ENCODE measurements at regions not wholly inside any gene's neighbourhood (a gene's known extent, or its start where the extent isn't known, plus 50 kb on each side); places are given as distances from the start of the nearest gene placed in this dataset.

DNA sequence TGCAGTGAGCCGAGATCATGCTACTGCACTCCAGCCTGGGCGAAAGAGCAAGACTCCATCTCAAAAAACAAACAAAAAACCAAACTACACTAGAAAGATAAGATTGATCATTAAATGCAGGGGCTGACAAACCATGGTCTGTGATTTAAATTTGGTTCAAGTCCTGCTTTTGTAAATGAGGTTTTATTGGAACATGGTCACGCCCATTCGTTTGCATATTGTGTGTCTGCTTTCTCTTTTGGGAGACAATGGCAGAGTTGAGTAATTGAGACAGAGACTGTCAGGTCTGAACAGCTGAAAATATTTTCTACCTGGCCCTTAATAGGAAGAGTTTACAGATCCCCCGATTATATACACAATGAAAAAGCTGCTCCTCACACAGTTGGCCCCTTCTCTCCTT lies 235.5 kb upstream of the EEF2KMT start:
- no peak for DNase-seq (ENCODE audit: insufficient read length)
- no peak for FAIRE-seq
- no peak for TF ChIP-seq POLR2A (IDR thresholded peaks at IDR 0.05; ENCODE audit: low read depth, low read length)
- TF ChIP-seq POLR2AphosphoS5 (IDR thresholded peaks at IDR 0.05; ENCODE audit: low read depth, low read length) = no peak
- no peak for TF ChIP-seq TAF1 (IDR thresholded peaks at IDR 0.05; ENCODE audit: borderline replicate concordance, low read depth, low read length)

- FAIRE-seq (no peak), DNase-seq (ENCODE audit: insufficient read length) (no peak)
- TF ChIP-seq POLR2AphosphoS5 (IDR thresholded peaks at IDR 0.05; ENCODE audit: low read depth, low read length) (no peak), TAF1 (IDR thresholded peaks at IDR 0.05; ENCODE audit: borderline replicate concordance, low read depth, low read length) (no peak), POLR2A (IDR thresholded peaks at IDR 0.05; ENCODE audit: low read depth, low read length) (no peak)
These were observed 232.5 kb upstream of the EEF2KMT start for GRCh38 chr16:5330058-5330457.

DNA sequence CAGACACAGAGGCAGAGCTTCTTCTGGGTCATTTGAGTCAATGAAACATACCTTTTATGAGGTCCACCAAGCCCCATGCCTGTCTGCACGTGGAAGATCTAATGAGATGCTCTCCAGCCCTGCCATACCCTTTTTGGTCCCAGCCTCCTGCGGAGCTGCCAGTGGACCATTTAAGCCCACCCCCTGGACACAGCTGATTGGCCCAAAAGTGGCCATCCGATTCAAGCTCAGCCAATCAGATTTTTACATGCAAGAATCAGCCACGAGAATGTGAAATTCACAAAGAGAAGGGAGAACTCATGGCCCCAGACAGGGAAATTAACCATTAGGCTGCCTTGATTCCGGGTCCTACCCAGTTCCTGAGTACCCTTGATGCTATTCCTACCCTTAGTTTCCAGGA lies 231.0 kb upstream of the EEF2KMT start:
- no peak for FAIRE-seq
- no peak for TF ChIP-seq TAF1 (IDR thresholded peaks at IDR 0.05; ENCODE audit: borderline replicate concordance, low read depth, low read length)
- no peak for TF ChIP-seq POLR2AphosphoS5 (IDR thresholded peaks at IDR 0.05; ENCODE audit: low read depth, low read length)
- no peak for TF ChIP-seq POLR2A (IDR thresholded peaks at IDR 0.05; ENCODE audit: low read depth, low read length)
- DNase-seq (ENCODE audit: insufficient read length) = no peak

DNA sequence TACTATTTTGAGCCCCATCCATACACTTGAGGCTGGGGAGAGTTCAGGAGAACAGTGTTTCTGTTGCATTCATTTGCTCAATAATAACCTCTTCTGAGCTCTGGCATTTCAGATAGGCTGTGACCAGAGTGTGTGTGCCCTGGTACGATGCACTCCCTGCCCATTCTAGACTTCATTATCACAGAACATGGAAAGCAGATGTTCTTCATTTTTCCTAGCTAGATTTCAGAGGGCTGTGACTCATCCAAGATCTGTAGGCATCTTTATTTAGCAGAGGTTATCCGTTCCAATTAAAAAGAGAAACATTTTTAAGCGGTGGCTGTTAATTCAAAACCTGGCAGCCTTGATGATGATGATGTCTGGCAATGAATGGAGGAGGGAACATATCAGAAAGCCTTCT lies 228.8 kb upstream of the EEF2KMT start:
- DNase-seq (ENCODE audit: insufficient read length) (no peak), FAIRE-seq (no peak)
- no peak for TF ChIP-seq TAF1 (IDR thresholded peaks at IDR 0.05; ENCODE audit: borderline replicate concordance, low read depth, low read length)
- no peak for TF ChIP-seq POLR2AphosphoS5 (IDR thresholded peaks at IDR 0.05; ENCODE audit: low read depth, low read length)
- TF ChIP-seq POLR2A (IDR thresholded peaks at IDR 0.05; ENCODE audit: low read depth, low read length) = no peak

GRCh38 chr16:5325932-5326331 lies 228.3 kb upstream of the EEF2KMT start:
- no peak for FAIRE-seq
- DNase-seq (ENCODE audit: insufficient read length) = no peak
- TF ChIP-seq TAF1 (IDR thresholded peaks at IDR 0.05; ENCODE audit: borderline replicate concordance, low read depth, low read length) = no peak
- no peak for TF ChIP-seq POLR2A (IDR thresholded peaks at IDR 0.05; ENCODE audit: low read depth, low read length)
- no peak for TF ChIP-seq POLR2AphosphoS5 (IDR thresholded peaks at IDR 0.05; ENCODE audit: low read depth, low read length)

GRCh38 chr16:5323284-5324141 lies 225.9 kb upstream of the EEF2KMT start:
- no peak for TF ChIP-seq POLR2AphosphoS5 (IDR thresholded peaks at IDR 0.05; ENCODE audit: low read depth, low read length)
- no peak for TF ChIP-seq POLR2A (IDR thresholded peaks at IDR 0.05; ENCODE audit: low read depth, low read length)
- no peak for TF ChIP-seq TAF1 (IDR thresholded peaks at IDR 0.05; ENCODE audit: borderline replicate concordance, low read depth, low read length)
- DNase-seq (ENCODE audit: insufficient read length) (no peak), FAIRE-seq (no peak)

GRCh38 chr16:5321930-5322329 lies 224.3 kb upstream of the EEF2KMT start:
- TF ChIP-seq POLR2A (IDR thresholded peaks at IDR 0.05; ENCODE audit: low read depth, low read length) (no peak), POLR2AphosphoS5 (IDR thresholded peaks at IDR 0.05; ENCODE audit: low read depth, low read length) (no peak)
- DNase-seq (ENCODE audit: insufficient read length) (no peak), FAIRE-seq (no peak)

DNA sequence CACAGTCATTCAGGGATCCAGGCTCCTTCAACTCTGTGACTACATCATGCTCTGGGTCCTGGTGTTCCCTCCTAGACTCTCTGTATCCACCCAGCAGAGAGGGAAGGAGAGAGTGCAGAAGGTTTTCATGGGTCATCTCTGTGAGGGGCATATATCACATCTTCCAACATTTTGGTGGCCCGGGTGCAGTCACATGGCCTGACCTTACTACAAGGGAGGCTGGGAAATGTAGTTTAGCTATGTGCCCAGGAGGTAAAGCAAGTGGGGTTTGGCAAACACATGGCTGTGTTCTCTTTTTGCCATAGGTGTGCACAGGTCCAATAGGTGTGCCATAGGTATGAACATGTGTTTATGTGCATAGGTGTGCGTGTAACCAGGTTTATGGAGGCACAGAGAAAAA lies 222.2 kb upstream of the EEF2KMT start:
- DNase-seq (ENCODE audit: insufficient read length) (no peak), FAIRE-seq (no peak)
- TF ChIP-seq POLR2A (IDR thresholded peaks at IDR 0.05; ENCODE audit: low read depth, low read length) = no peak
- TF ChIP-seq TAF1 (IDR thresholded peaks at IDR 0.05; ENCODE audit: borderline replicate concordance, low read depth, low read length) = no peak
- no peak for TF ChIP-seq POLR2AphosphoS5 (IDR thresholded peaks at IDR 0.05; ENCODE audit: low read depth, low read length)

GRCh38 chr16:5315914-5316313 lies 218.3 kb upstream of the EEF2KMT start:
- FAIRE-seq = no peak
- TF ChIP-seq POLR2A (IDR thresholded peaks at IDR 0.05; ENCODE audit: low read depth, low read length) = no peak
- TF ChIP-seq TAF1 (IDR thresholded peaks at IDR 0.05; ENCODE audit: borderline replicate concordance, low read depth, low read length) = no peak
- TF ChIP-seq POLR2AphosphoS5 (IDR thresholded peaks at IDR 0.05; ENCODE audit: low read depth, low read length) = no peak
- DNase-seq (ENCODE audit: insufficient read length) = no peak

- TF ChIP-seq POLR2A (IDR thresholded peaks at IDR 0.05; ENCODE audit: low read depth, low read length) = no peak
- no peak for TF ChIP-seq TAF1 (IDR thresholded peaks at IDR 0.05; ENCODE audit: borderline replicate concordance, low read depth, low read length)
- no peak for TF ChIP-seq POLR2AphosphoS5 (IDR thresholded peaks at IDR 0.05; ENCODE audit: low read depth, low read length)
- no peak for FAIRE-seq
- no peak for DNase-seq (ENCODE audit: insufficient read length)
These were observed 216.8 kb upstream of the EEF2KMT start for GRCh38 chr16:5314377-5314776.

DNA sequence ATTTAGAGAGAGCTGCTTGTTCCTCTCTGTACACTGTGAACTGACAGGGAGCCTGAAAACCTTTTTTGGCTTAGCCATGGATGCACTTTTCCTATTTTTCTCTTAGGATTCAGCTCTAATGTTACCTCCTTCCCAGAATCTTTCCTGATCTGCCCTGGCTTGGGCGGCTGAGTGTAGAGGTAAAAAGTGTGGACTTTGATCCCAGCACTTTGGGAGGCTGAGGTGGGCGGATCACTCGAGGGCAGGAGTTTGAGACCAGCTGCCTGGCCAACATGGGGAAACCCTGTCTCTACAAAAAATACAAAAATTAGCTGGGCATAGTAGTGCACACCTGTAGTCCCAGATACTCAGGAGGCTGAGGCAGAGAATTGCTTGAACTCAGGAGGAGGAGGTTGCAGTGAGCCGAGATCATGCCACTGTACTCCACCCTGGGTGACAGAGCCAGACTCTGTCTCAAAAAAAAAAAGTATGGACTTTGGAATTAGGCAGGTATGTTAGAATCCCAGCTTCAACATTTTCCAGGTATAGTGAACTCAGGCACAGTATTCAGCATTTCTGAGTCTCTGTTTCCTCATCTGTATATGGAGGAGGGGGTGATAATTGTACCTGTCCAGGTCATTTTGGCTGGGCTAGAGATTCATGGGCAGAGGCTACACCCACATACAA lies 212.5 kb upstream of the EEF2KMT start:
- TF ChIP-seq TAF1 (IDR thresholded peaks at IDR 0.05; ENCODE audit: borderline replicate concordance, low read depth, low read length) = no peak
- no peak for TF ChIP-seq POLR2A (IDR thresholded peaks at IDR 0.05; ENCODE audit: low read depth, low read length)
- no peak for TF ChIP-seq POLR2AphosphoS5 (IDR thresholded peaks at IDR 0.05; ENCODE audit: low read depth, low read length)
- DNase-seq (ENCODE audit: insufficient read length) = no peak
- FAIRE-seq = no peak

- TF ChIP-seq POLR2A (IDR thresholded peaks at IDR 0.05; ENCODE audit: low read depth, low read length) = no peak
- TF ChIP-seq POLR2AphosphoS5 (IDR thresholded peaks at IDR 0.05; ENCODE audit: low read depth, low read length) = no peak
- no peak for TF ChIP-seq TAF1 (IDR thresholded peaks at IDR 0.05; ENCODE audit: borderline replicate concordance, low read depth, low read length)
- FAIRE-seq (no peak), DNase-seq (ENCODE audit: insufficient read length) (no peak)
These were observed 207.4 kb upstream of the EEF2KMT start for GRCh38 chr16:5305023-5305422.

All from GM12892 (cell line).